Endothelial cell of hepatic sinusoid (primary cell): ENCODE measurements at regions not wholly inside any gene's neighbourhood (a gene's known extent, or its start where the extent isn't known, plus 50 kb on each side); places are given as distances from the start of the nearest gene placed in this dataset.

ENCODE experiments used
- in situ Hi-C: cut with HindIII; loops from 2 replicates; pipeline ENCODE4 v1.10.0; 2017; ENCODE audit warnings: low sequenced_read_pairs

- in situ Hi-C loops, result loop anchor here (10.0 kb wide), 1 partner anchor 278 kb away; no protein-coding TSS in a partner anchor
Measured at GRCh38 chr18:75556841-75557240, 129.3 kb upstream of the SMIM21 start.

GRCh38 chr18:75554644-75555185 is 127.2 kb upstream of the SMIM21 start:
- in situ Hi-C loops, result loop anchor here (10.0 kb wide), 1 partner anchor 280 kb away; no protein-coding TSS in a partner anchor

- in situ Hi-C loops, result loop anchor here (10.0 kb wide), 1 partner anchor 281 kb away; no protein-coding TSS in a partner anchor
Measured at GRCh38 chr18:75554176-75554575, 126.7 kb upstream of the SMIM21 start.

DNA sequence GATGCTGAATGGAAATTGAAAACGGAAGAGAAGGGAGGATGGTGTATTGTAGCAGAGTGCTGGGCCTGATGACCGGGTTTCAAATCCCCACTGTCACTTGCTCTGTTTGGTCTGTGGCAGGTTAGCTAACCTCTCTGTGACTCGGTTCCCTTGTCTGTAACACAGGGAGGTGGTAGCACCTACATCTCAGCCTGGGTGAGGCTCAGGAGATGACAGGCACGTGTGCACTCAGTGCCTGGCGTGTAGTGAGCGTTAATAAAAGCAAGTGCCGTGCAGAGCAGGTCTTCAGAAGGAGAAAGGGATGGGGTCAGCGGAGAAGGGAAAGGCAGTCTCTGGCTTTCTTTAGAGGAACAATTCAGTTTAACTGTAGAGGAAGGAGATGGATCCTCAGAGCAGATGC is 125.5 kb upstream of the SMIM21 start:
- in situ Hi-C loops, result loop anchor here (10.0 kb wide), 1 partner anchor 282 kb away; no protein-coding TSS in a partner anchor

GRCh38 chr18:75551071-75551470 is 123.6 kb upstream of the SMIM21 start:
- in situ Hi-C loops, result loop anchor here (10.0 kb wide), 1 partner anchor 284 kb away; no protein-coding TSS in a partner anchor

DNA sequence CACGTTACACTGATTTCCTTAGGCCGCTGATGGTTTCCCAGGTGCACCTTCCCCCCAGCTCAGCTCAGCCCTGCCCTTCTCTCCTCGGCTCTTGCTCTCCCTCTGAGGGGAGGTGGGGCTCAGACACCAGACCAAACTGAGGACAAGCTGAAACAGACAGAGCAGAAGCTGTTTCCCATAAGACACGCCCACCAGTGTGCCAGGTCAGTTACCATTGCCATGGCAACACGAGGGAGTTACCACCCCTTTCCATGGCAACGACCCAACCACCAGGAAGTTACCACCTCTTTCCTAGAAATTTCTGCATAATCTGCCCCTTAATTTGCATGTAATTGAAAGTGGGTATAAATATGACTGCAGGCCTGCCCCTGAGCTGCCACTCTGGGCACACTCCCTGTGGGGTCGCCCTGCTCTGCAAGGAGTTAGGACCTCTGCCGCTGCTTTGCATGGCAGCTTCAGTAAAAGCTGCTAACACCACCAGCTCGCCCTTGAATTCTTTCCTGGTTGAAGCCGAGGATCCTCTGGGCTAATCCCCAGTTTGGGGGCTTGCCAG is 120.9 kb upstream of the SMIM21 start:
- in situ Hi-C loops, result no loop called here

GRCh38 chr18:75546964-75547363 is 119.5 kb upstream of the SMIM21 start:
- in situ Hi-C loops, result no loop called here

GRCh38 chr18:75545189-75545588 is 117.7 kb upstream of the SMIM21 start:
- in situ Hi-C loops, result no loop called here

- in situ Hi-C loops, result no loop called here
Measured at GRCh38 chr18:75544496-75544895, 117.0 kb upstream of the SMIM21 start.

- in situ Hi-C loops, result no loop called here
Measured at GRCh38 chr18:75544051-75544481, 116.6 kb upstream of the SMIM21 start.

- in situ Hi-C loops, result no loop called here
Measured at GRCh38 chr18:75538727-75539126, 111.2 kb upstream of the SMIM21 start.

- in situ Hi-C loops, result no loop called here
Measured at GRCh38 chr18:75533950-75534349, 106.4 kb upstream of the SMIM21 start.

DNA sequence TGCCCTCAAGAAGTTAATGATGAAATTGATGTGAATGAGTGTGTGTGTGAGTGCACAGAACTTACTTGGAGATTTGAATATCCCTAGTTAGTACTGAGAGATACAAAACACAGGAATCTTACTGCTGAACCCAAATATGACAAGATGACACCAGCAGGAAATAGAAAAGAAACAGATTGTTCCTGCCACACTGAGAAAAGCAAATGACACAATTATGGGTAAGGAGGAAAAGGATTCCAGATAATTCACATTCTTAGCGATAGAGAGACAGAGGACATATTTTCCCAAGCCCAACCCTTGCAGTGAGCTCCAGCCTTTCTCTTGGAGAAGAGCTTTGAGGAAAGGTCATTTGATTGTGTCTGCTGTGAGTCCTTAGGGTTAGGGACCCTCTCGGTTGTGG is 105.7 kb upstream of the SMIM21 start:
- in situ Hi-C loops, result no loop called here

GRCh38 chr18:75531851-75532459 is 104.5 kb upstream of the SMIM21 start:
- in situ Hi-C loops, result no loop called here

DNA sequence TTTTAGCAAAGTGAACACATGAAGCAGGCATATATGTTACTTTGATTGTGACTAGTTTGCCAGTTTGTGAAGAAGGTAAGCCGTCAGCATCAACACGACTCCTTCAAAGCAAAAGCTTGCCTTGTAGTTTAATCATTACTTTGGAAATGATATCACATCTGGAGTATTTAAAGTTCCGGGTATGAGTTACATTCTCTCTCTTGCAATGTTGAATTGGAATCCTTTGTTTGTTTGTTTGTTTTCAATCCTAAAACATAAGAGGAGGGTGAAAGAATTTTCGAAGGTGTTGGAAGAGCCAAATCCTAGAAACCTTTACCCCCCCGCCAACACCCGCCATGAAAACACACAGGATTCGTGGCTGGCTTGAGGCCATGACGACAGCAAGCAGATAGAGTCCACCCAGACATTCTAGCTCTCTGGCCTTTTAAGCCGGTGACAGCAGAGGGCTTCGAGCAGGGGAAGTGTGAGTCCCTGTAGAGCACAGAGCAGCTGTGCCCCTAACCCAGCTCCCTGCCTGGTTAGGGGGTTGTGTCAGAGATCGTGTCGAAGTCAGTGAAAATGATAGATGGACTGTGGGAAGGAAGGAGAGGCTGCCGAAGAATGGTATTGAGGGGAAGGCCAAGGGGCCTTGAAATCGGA is 103.8 kb upstream of the SMIM21 start:
- in situ Hi-C loops, result no loop called here

DNA sequence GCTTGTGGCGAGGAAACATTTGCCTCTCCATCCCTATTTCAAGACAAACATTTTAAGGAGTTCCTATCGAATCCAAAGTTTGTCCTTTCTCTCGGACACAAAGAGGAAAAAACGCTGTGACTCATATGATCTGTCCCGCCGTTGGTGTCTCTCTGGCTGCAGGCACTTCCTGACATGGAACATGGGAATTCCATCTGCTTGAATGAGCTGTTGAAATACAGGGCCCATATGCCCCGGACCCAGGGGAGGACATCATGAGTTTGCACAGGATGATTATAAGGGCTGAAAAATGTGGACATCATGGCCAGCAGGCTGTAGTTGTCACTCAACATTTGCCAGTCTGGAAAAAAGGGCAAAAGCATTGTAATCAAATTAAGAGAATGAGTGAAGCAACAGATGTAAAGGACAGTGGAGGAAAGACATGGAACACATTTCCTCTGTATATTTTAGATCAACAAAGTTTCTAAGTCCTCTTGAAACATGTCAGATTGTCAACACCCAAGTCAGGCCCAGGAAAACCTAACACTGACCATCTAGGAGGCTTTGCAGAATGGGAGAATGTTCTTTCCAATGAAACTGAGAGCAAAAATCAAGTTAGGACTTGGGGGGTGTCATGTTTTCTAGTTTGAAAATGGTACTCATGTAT is 103.2 kb upstream of the SMIM21 start:
- in situ Hi-C loops, result no loop called here

DNA sequence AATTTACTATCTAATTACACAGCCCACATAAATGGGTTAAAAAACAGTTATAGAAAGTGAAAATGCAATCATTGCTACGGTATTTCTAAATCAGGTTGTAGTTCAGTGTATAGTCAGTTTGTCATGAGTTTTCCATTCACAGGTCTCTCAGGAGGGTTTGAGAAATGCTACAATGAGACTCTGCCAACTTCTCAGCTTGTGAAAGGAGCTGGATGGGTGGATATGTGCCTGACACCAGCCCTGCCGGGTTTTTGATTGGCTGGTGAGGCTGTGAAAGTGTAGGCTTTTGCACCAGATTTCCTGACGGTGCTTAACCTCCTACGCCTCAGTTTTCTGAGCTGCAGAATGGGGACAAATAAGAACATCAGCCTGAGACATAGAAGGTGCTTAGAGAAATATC is 102.6 kb upstream of the SMIM21 start:
- in situ Hi-C loops, result no loop called here

- in situ Hi-C loops, result no loop called here
Measured at GRCh38 chr18:75529394-75529793, 101.9 kb upstream of the SMIM21 start.

- in situ Hi-C loops, result no loop called here
Measured at GRCh38 chr18:75527848-75528685, 100.6 kb upstream of the SMIM21 start.

GRCh38 chr18:75526038-75526437 is 98.5 kb upstream of the SMIM21 start:
- in situ Hi-C loops, result no loop called here
